NB4 (cell line): ENCODE measurements at regions not wholly inside any gene's neighbourhood (a gene's known extent, or its start where the extent isn't known, plus 50 kb on each side); places are given as distances from the start of the nearest gene placed in this dataset.

Source experiments
- DNase-seq: peaks from one replicate; pipeline ENCODE4 v3.0.0; 2010; ENCODE audit warnings: low read depth
- H3K4me3 ChIP-seq: one replicate; pipeline ENCODE4 v1.5.1; 2011; ENCODE audit warnings: mild to moderate bottlenecking, low read depth, low read length, moderate library complexity
- CTCF ChIP-seq: IDR thresholded peaks from one replicate; pipeline ENCODE4 v1.5.1; 2012; ENCODE audit warnings: low read depth, low read length
- MAX ChIP-seq: IDR thresholded peaks from 2 replicates; pipeline ENCODE4 v1.6.1; 2011; ENCODE audit warnings: low read depth, low read length
- MYC ChIP-seq: IDR thresholded peaks from 2 replicates; pipeline ENCODE4 v1.6.1; 2011; ENCODE audit warnings: low read depth, low read length
- POLR2A ChIP-seq: IDR thresholded peaks from 2 replicates; pipeline ENCODE4 v1.6.1; 2011; ENCODE audit warnings: mild to moderate bottlenecking; ENCODE audit not compliant: insufficient read length; ENCODE audit errors: extremely low read depth

- TF ChIP-seq MAX, result no peak
- TF ChIP-seq CTCF, result no peak
- no peak for TF ChIP-seq POLR2A
- TF ChIP-seq MYC, result no peak
- H3K4me3 ChIP-seq, result no peak overlapping the region
- no peak for DNase-seq
These were observed 1255.8 kb downstream of the SORCS1 start for GRCh38 chr10:105908701-105909100.

GRCh38 chr10:105885495-105885894, 1244.4 kb downstream of the SORCS3 start:
- no peak overlapping the region for H3K4me3 ChIP-seq
- TF ChIP-seq MYC (no peak), POLR2A (no peak), MAX (no peak), CTCF (no peak)
- DNase-seq, result no peak

DNA sequence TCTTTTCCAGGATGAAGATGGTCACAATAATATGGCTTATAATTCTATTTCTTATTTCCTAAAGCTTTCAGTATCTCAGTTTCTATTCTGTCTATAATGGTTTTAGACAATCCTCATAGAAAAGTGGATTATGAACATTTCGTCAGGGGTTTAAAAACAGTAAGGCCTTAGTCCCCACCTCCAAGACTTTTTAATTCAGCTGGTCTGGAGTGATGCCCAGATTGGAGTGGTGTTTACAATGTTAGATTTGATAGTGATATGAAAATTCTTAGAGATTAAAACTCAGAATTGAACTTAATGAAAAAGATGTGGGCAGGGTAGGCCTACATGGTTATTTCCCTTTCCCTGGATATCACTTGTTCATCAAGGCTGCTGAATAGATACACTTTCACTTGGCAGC, 1238.3 kb downstream of the SORCS3 start:
- no peak overlapping the region for H3K4me3 ChIP-seq
- TF ChIP-seq CTCF (no peak), MAX (no peak)
- no peak for DNase-seq

DNA sequence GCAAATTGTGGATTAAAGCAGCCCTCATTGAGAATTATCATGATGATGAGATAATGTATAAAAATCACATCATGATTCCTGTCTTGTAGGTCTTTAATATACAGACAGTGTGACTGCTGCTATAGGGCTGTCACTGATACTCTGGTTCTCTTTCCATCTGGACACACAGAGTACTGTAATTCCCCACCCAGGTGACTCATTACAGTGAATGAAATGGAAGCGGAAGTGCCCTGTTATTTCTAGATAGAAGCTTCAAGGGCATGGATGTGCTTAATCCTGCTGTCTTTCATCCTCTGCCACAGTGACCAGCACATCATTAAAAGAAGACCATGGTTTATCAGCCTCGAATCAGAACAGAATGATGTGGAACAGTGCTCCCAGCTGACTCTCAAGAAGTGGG, 1234.0 kb downstream of the SORCS3 start:
- TF ChIP-seq MYC (no peak), CTCF (no peak), POLR2A (no peak), MAX (no peak)
- no peak overlapping the region for H3K4me3 ChIP-seq
- DNase-seq, result no peak

GRCh38 chr10:105872665-105873064, 1231.6 kb downstream of the SORCS3 start:
- no peak for TF ChIP-seq MAX
- TF ChIP-seq CTCF, result no peak
- TF ChIP-seq MYC, result no peak
- no peak for TF ChIP-seq POLR2A
- no peak overlapping the region for H3K4me3 ChIP-seq
- DNase-seq, result no peak

- DNase-seq, result no peak
- no peak for TF ChIP-seq POLR2A
- no peak for TF ChIP-seq MYC
- no peak for TF ChIP-seq MAX
- TF ChIP-seq CTCF, result no peak
- no peak overlapping the region for H3K4me3 ChIP-seq
These were observed 1227.8 kb downstream of the SORCS3 start for GRCh38 chr10:105868935-105869334.
